GM12892 (cell line): ENCODE measurements at regions not wholly inside any gene's neighbourhood (a gene's known extent, or its start where the extent isn't known, plus 50 kb on each side); places are given as distances from the start of the nearest gene placed in this dataset.

Experiments used
- DNase-seq: peaks from one replicate; pipeline ENCODE4 v3.0.0; 2011; ENCODE audit not compliant: insufficient read length
- FAIRE-seq: peaks from 2 replicates; lab custom pipeline; 2011; peaks lifted over from hg19 to GRCh38; lab: Jason Lieb, UNC
- POLR2A ChIP-seq: IDR thresholded peaks from 2 replicates; pipeline ENCODE4 v1.6.1; 2011; ENCODE audit warnings: low read depth, low read length, control low read depth
- POLR2AphosphoS5 ChIP-seq: IDR thresholded peaks from 2 replicates; pipeline ENCODE4 v1.6.1; 2011; ENCODE audit warnings: low read depth, low read length, control low read depth
- TAF1 ChIP-seq: IDR thresholded peaks from 2 replicates; pipeline ENCODE4 v1.6.1; 2011; ENCODE audit warnings: low read depth, mild to moderate bottlenecking, control low read depth, low read length, borderline replicate concordance

DNA sequence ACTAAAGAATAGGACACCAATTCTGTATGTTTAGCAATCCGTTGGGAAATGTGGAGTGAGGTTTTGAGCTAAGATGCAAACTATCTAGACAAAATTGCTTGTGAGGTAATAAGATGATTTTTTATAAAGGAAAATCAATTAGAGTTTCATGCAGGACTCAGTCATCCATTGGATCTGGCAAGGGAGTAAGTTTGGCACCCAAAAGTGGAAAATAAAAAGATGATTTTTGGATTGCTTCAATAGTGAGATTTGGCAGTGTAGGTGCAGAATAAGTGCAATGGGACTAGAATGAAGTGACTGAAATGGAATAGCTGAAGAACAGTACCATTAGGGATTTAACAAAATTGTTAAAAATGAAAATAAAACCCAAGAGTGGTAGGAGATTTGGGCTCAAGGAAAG, 290.5 kb upstream of the EPHA5 start:
- DNase-seq (no peak), FAIRE-seq (no peak)
- TF ChIP-seq POLR2A (no peak), POLR2AphosphoS5 (no peak), TAF1 (no peak)

DNA sequence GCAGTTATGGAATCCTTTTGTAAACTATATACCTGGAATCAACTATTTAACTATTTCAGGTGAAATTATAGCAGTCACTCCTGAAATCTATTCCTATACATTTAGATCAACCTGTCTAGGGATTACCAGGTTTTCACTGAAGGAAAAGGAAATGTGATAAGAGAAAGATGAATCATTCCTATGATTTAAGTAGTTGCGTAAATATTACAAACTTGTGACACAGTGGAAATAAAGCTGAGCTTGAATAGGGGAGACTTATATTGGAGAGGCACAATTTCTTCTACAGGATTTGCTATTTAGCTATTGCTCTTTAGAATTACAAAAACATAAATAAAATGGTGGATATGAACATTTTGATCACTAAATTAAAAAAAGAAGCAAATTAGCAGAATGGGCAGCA, 284.1 kb upstream of the EPHA5 start:
- no peak for FAIRE-seq
- DNase-seq = no peak

DNA sequence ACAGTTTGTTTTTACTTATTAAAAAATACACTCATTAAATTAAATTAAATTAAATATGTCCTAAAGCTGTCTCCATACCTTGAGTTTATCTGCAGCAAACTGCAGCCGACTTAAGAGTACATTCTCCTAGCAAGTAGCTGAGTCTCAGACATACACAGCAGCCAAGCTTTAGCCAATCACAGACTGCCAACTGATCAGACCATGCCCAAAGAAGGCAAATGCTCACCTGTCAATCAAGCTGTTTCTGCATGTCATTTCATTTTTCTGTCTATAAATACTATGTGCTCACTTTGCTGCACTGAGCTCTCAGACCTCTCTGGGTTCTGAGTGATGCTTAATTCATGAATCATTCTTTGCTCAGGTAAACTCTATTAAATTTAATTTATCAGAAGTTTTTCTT, 280.9 kb upstream of the EPHA5 start:
- DNase-seq = no peak
- no peak for TF ChIP-seq POLR2AphosphoS5
- TF ChIP-seq TAF1 = no peak
- TF ChIP-seq POLR2A = no peak
- FAIRE-seq = no peak

More for the DNA sequence above, 284.1 kb upstream of the EPHA5 start:
- no peak for TF ChIP-seq TAF1
- TF ChIP-seq POLR2A = no peak
- TF ChIP-seq POLR2AphosphoS5 = no peak

DNA sequence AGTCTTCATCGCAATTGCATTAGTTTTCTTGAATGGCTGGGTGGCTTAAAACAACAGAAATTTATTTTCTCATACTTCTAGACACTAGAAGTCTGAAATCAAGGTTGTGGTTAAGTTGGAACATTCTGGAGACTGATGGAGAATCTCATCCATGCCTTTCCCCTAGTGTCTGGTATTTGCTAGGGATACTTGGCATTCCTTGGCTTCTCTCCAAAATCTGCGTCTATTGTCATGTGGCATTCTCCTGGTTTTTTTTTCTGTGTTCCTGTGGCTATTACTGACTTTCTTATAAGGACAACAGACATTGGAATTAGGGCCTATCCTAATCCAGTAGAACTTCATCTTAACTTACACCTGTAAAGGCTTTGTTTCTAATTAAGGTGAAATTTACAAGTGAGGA, 272.8 kb upstream of the EPHA5 start:
- TF ChIP-seq POLR2A = no peak
- no peak for TF ChIP-seq TAF1
- TF ChIP-seq POLR2AphosphoS5 = no peak
- no peak for FAIRE-seq
- no peak for DNase-seq

DNA sequence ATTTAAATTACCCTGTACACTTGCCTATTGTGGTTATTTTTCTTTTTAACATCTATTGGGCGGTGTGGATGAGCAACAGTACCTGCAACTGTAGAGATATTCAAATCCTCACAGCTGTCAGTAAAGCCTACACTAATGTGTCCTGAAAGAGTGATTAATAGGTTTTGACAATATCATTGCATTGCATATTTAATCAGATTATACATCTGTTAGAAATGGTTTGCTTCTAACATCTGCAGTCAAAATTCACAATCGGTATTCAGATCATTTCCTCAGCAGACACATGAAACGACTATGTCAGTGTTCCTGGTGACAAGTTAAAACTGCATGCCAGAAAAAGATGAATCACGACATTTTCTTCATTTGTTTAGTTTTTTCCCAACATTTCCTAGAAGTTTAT, 254.6 kb upstream of the EPHA5 start:
- FAIRE-seq (no peak), DNase-seq (no peak)
- TF ChIP-seq POLR2A (no peak), TAF1 (no peak), POLR2AphosphoS5 (no peak)

DNA sequence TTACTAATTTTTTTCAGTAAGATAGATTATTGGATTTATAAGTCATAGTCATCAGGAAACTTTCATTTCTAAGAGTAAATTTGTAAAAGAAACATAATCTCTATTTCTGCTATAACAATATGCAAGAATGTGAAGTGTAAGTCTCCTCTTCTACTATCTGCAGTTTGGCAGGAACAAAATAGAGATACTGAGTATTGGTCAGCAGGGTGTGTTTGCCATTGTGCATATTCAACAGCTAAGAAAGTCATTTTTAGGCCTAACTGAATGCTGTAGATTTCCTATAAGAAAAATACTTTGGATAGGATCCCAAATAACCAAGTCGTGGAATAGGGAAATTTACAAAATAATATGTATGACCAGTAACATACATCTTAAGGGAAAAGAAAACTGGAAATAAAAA, 253.3 kb upstream of the EPHA5 start:
- FAIRE-seq (no peak), DNase-seq (no peak)
- TF ChIP-seq TAF1 = no peak
- TF ChIP-seq POLR2AphosphoS5 = no peak
- TF ChIP-seq POLR2A = no peak

DNA sequence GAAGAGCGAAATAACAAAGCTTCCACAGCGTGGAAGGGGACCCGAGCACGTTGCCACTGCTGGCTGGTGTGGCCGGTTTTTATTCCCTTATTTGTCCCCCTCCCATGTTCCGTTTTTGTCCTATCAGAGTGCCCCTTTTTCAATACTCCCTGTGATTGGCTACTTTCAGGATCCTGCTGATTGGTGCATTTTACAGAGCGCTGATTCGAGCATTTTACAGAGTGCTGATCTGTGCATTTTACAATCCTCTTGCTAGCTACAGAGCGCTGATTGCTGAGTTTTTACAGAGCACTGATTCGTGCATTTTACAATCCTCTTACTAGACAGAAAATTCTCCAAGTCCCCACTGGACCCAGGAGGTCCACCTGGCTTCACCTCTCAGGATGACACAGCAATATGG, 250.9 kb upstream of the EPHA5 start:
- TF ChIP-seq POLR2A (no peak), POLR2AphosphoS5 (no peak), TAF1 (no peak)
- FAIRE-seq (no peak), DNase-seq (no peak)

DNA sequence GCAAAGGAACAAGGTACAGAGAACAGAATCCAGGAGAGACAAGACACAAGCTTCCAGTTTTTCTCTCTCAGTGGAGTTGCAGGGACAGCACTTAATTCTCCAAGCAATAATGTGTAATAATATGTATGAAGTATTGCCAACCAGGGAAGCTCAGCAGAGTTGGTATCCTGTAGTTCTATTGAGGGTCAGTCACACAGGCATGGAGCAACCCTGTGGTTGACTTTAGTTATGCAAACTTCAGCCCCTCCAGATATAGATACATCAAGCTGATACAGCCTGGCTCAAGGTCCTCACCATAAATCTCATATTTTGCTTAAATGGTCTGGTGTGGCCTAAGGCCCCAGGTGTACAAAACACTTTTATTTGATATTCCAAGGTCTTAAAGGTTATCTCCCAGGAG, 248.6 kb upstream of the EPHA5 start:
- DNase-seq (no peak), FAIRE-seq (no peak)
- TF ChIP-seq POLR2A = no peak
- no peak for TF ChIP-seq TAF1
- no peak for TF ChIP-seq POLR2AphosphoS5

DNA sequence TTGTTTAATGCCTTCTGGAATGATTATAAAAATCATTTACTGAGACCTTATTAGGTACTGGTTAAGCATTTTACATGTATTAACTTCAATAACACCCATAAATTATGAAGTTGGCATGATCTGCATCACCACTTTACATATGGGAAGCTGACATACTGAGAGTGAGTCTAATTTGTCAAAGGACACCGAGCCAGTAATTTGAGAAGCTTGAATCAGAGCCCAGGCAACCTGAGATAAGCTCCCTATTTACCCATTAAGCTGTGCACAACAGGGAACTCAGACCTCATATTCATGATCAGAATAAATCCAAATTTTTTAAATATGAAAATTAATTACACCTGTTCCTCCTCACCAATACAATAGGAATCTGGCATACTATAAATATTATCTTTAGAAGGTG, 247.9 kb upstream of the EPHA5 start:
- DNase-seq (no peak), FAIRE-seq (no peak)
- TF ChIP-seq TAF1 (no peak), POLR2AphosphoS5 (no peak)

DNA sequence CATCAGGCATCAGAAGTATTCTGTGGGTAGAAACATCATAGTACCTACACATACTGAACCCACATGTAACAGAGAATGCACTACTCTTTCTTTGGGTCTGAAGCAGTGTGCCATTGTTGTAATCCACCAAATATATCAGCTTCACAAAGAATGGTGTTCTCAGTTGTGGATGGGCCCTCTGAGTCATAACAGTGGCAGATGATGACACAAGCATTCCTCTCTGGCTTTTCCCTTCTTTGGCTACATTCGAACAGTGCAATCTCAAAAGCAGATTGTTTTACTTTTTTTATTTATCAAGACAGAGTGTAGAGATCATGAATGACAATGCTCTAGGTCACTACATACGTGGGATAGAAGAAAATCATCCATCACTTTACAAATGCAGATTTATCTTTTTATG, 247.2 kb upstream of the EPHA5 start:
- TF ChIP-seq TAF1 (no peak), POLR2AphosphoS5 (no peak), POLR2A (no peak)
- no peak for DNase-seq
- FAIRE-seq = no peak

DNA sequence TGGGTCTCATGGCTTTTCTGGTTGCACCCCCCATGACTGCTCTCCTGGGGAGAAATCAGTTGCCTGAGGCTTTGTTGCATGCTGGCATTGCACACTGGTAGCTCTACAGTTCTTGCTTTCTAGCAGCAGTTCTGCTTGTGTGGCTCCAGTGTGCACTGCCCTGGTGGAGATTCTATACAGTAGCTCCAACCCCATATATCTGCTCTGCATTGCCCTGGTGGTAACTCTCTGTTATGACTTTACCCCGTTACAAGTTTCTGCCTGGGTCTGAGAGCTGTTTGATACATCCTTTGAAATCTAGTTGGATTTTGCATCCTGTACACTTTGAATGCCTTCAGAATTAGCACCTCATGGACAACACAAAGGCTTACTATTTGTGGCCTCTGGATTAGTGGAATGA, 241.4 kb upstream of the EPHA5 start:
- no peak for TF ChIP-seq POLR2AphosphoS5
- TF ChIP-seq POLR2A = no peak
- FAIRE-seq = no peak
- DNase-seq = no peak

DNA sequence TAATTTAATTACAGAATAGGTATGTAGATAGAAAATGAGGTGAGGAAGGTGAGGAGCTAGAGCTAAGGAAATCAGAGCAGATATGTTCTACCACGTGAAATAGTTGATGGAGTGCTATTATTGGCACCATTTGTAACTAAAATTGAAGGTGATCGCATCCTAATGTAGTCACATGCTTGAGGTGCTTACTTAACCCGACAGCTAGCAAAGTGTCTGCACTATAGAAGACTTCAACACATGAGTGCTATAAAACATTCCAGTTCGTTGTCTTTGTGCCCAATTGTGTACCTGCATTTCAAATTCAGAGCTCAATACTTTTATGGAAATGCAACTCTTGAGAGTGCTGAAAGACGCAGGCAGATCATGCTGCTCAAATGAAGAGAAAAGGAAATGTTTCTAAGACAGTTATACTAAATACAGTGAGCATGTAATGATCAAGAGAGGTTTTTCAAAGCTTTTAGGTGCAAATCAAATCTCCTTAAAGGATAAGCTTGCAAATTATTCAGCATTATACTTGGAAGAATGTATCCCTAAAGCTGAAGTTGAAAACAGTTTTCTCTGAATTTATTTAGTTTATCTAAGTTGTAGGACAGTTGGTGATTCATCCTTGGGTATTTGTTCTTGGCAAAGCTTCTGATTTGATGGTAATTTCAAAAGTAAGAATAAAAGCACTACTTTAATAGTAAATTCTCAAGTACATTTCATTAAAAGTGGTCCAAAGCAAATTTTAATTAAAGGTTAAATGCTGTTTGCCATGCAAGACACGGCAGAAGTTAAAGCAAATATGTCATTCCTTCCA, 223.9 kb upstream of the EPHA5 start:
- DNase-seq = no peak
- no peak for TF ChIP-seq TAF1
- TF ChIP-seq POLR2A = no peak
- no peak for TF ChIP-seq POLR2AphosphoS5
- FAIRE-seq = no peak

DNA sequence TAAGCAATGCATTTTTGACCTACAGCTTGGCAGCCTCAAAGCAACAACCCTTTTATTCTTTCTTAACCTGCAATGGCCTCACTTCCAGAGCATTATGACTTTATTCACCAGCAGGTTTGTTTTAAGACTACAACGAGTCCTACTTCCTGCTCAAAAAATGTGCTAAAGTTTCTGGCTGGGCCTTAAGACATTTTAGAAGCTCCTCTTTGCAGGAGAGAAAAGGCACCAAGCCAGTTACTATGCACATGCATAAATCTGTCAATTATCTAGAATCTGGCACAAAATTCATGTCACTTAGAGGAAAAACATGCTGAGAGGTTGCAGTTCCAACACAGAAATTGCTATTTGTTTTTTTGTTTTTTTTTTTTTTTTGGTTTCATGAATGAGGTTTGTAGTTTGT, 223.0 kb upstream of the EPHA5 start:
- DNase-seq (no peak), FAIRE-seq (no peak)
- TF ChIP-seq POLR2A (no peak), TAF1 (no peak), POLR2AphosphoS5 (no peak)
